RWPE1 (cell line): ENCODE measurements at regions not wholly inside any gene's neighbourhood (a gene's known extent, or its start where the extent isn't known, plus 50 kb on each side); places are given as distances from the start of the nearest gene placed in this dataset.

Experiments
- CTCF ChIA-PET: fragments of 350-600 bp; sonication (Branson Sonifier 250); formaldehyde crosslinking; extraction: SDS; loops from one replicate; lab custom pipeline; 2021; lab: Yijun Ruan, JAX
- POLR2A ChIA-PET: fragments of 400-600 bp; formaldehyde crosslinking; extraction: SDS; loops from one replicate; lab custom pipeline; 2020; ENCODE audit warnings: antibody characterized with exemption; ENCODE audit not compliant: low non-redundant PET; lab: Yijun Ruan, JAX
- DNase-seq: peaks from one replicate; pipeline ENCODE4 v3.0.0; 2012; ENCODE audit warnings: low spot score
- H3K27ac ChIP-seq: fragments of 450-650 bp; 2 replicates; pipeline ENCODE4 v1.5.1; 2017
- CTCF ChIP-seq: fragments of 450-650 bp; conservative IDR thresholded peaks from 2 replicates; pipeline ENCODE4 v1.5.1; 2017; ENCODE audit warnings: low read depth, mild to moderate bottlenecking

GRCh38 chr21:38556390-38556789 lies 58.1 kb upstream of the ERG start:
- CTCF ChIA-PET: no interaction called here
- H3K27ac ChIP-seq: no peak overlapping the region
- TF ChIP-seq CTCF: no peak
- POLR2A ChIA-PET: no interaction called here
- DNase-seq: no peak

- ChIA-PET POLR2A (no interaction called here), CTCF (no interaction called here)
- DNase-seq: no peak
- no peak overlapping the region for H3K27ac ChIP-seq
- TF ChIP-seq CTCF: no peak
Measured at GRCh38 chr21:38561205-38561604, 62.9 kb upstream of the ERG start.

GRCh38 chr21:38561613-38562581 lies 63.6 kb upstream of the ERG start:
- no peak for DNase-seq
- TF ChIP-seq CTCF: no peak
- H3K27ac ChIP-seq: no peak overlapping the region
- CTCF ChIA-PET: no interaction called here
- POLR2A ChIA-PET: no interaction called here

- DNase-seq: peak; percentile 27
- H3K27ac ChIP-seq: no peak overlapping the region
- TF ChIP-seq CTCF: no peak
- ChIA-PET POLR2A (no interaction called here), CTCF (no interaction called here)
Measured at GRCh38 chr21:38567335-38567969, 69.2 kb upstream of the ERG start.

- no peak for TF ChIP-seq CTCF
- ChIA-PET POLR2A (no interaction called here), CTCF (no interaction called here)
- DNase-seq: no peak
- no peak overlapping the region for H3K27ac ChIP-seq
Measured at GRCh38 chr21:38567970-38568360, 69.7 kb upstream of the ERG start.

GRCh38 chr21:38569733-38570132 lies 71.5 kb upstream of the ERG start:
- ChIA-PET POLR2A (no interaction called here), CTCF (no interaction called here)
- no peak for TF ChIP-seq CTCF
- H3K27ac ChIP-seq: no peak overlapping the region
- no peak for DNase-seq
